GM18858 (cell line): ENCODE measurements at regions not wholly inside any gene's neighbourhood (a gene's known extent, or its start where the extent isn't known, plus 50 kb on each side); places are given as distances from the start of the nearest gene placed in this dataset.
"Not testable (repeated sequence)": the region's sequence is repeated elsewhere in the genome, so short reads cannot be mapped to it uniquely, and the experiment has no call there.

Experiments used
- ATAC-seq: cut with Tn5 transposase; IDR thresholded peaks from one replicate; pipeline ENCODE4 v1.9.1; 2021; ENCODE audit not compliant: unreplicated experiment

GRCh38 chr6:27149150-27149549, 98.4 kb upstream of the PRSS16 start:
- no peak for ATAC-seq

GRCh38 chr6:27154696-27155095, 92.8 kb upstream of the PRSS16 start:
- ATAC-seq: no peak

GRCh38 chr6:27156874-27157458, 90.5 kb upstream of the PRSS16 start:
- ATAC-seq: no peak

GRCh38 chr6:27157459-27158315, 89.8 kb upstream of the PRSS16 start:
- no peak for ATAC-seq

GRCh38 chr6:27158316-27158643, 89.2 kb upstream of the PRSS16 start:
- no peak for ATAC-seq

- no peak for ATAC-seq
Measured at GRCh38 chr6:27159725-27160124, 87.8 kb upstream of the PRSS16 start.

- no peak for ATAC-seq
Measured at GRCh38 chr6:27161115-27161514, 86.4 kb upstream of the PRSS16 start.

- no peak for ATAC-seq
Measured at GRCh38 chr6:27161603-27161945, 85.9 kb upstream of the PRSS16 start.

- ATAC-seq: no peak
Measured at GRCh38 chr6:27161946-27162603, 85.4 kb upstream of the PRSS16 start.

- no peak for ATAC-seq
Measured at GRCh38 chr6:27163834-27164233, 83.7 kb upstream of the PRSS16 start.

GRCh38 chr6:27168108-27168507, 79.4 kb upstream of the PRSS16 start:
- no peak for ATAC-seq

GRCh38 chr6:27168586-27169443, 78.7 kb upstream of the PRSS16 start:
- ATAC-seq: no peak

- not testable (repeated sequence) for ATAC-seq
Measured at GRCh38 chr6:27172524-27173231, 74.8 kb upstream of the PRSS16 start.

GRCh38 chr6:27173232-27173601, 74.3 kb upstream of the PRSS16 start:
- ATAC-seq: not testable (repeated sequence)

- no peak for ATAC-seq
Measured at GRCh38 chr6:27174958-27175357, 72.5 kb upstream of the PRSS16 start.

- ATAC-seq: no peak
Measured at GRCh38 chr6:27176096-27176495, 71.4 kb upstream of the PRSS16 start.

- no peak for ATAC-seq
Measured at GRCh38 chr6:27176523-27177484, 70.7 kb upstream of the PRSS16 start.

GRCh38 chr6:27177485-27178406, 69.8 kb upstream of the PRSS16 start:
- ATAC-seq: peak; percentile 73

- ATAC-seq: no peak
Measured at GRCh38 chr6:27178407-27178730, 69.1 kb upstream of the PRSS16 start.
